Ureter (tissue), 1 donor: ENCODE measurements at regions not wholly inside any gene's neighbourhood (a gene's known extent, or its start where the extent isn't known, plus 50 kb on each side); places are given as distances from the start of the nearest gene placed in this dataset.

Experiments
- DNase-seq: peaks from one replicate; pipeline ENCODE4 v3.0.0-alpha.2; 2020; ENCODE audit warnings: low spot score
- donor health status: DM: yes; HTN: yes; CAD: no.

DNA sequence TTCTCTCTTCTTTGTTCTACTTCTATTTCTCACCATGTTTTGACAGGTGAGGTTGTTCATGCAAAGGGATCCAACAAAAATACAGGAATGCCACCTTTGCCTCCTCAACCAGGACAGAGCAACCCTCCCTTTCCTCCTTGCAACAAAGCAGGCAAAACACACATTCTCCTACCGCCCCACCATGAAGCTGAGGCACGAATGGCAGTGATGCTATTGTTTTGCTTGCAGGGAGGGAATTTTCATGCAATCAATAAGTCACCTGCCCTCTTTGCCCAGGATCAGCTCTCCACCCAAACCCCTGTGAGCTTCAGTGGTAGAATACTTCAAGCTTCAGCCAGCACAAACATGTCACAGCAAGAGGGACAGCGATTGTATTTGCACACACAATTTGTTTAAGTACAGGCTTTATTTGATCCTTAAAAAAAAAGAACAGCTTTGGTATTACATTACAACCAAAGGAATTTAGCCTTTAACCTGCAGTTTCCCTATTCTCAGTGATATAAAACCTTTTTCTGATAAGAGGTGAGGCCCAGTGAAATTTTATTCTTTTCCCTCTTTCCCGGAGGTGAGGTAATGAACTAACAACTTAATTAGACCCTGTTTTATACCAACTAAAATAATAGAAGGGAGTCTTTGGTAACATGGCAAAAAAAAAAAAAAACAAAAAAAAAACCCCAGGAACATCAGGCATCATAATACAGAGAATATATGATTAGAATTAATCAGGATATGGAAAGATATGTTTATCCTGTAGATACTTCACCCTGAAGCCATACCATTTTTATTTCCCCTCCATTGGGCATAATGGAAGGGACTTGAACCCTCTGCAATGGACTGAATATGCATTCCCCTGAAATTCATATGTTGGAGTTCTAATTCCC is 87.0 kb upstream of the EEA1 start:
- DNase-seq = peak; percentile 62

DNA sequence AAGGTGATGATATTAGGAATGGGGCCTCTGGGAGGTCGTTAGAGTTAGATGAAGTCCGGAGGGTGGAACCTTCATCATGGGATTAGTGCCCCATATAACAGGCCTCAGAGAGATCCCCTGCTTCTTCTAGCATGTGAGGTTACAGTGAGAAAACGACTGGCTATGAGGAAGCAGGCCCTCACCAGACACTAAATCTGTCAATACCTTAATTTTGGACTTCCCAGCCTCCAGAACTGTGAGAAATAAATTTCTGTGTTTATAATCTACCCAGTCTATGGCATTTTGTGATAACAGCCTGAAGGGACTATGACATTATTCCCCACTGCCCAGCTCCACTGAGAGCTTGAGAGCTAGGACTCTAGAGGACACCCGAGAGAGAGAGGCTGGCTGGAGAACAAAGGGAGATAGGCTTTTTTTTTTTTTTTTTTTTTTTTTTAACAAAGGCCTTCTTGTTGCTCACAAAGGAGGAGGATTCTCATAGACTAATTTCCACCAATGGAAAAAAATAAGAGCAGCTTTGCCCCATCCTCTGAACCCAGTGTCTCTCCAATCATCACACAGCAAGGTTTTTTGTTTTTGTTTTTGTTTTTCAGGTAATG is 87.8 kb upstream of the EEA1 start:
- DNase-seq = no peak

GRCh38 chr12:93018610-93019009 is 89.5 kb upstream of the EEA1 start:
- no peak for DNase-seq

DNA sequence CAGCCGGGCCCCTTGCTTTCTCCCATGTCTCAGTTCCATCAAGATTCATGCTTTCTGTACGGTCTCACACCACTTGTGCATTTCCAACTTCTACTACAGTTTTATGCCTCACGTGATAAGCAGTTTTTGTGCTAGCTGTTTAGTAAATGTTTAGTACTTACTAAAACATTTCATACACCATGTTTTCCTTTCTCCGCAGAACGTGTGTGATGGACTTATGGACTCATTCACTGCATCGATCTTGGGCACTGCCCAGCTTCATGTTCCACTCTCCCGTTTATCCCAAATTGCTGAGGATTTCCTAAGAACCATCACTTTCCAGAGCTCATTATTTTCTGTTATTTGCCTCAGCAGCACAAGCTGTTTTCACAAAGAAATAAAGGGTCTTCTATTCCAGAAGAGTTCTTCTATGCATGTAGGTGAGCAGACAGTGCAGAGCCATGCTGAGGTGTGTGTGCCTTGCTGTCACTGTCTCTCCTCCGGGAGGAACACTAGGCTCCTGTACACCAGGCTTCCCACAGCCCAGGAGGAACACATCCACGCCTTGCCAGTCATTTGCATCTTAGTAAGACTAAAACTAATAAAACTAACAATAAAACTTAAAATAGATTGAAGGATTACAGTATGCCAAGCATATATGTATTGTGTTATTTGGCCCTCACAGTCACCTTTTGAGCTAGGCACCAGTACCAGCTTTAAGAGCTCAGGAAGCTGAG is 90.3 kb upstream of the EEA1 start:
- DNase-seq = no peak

DNA sequence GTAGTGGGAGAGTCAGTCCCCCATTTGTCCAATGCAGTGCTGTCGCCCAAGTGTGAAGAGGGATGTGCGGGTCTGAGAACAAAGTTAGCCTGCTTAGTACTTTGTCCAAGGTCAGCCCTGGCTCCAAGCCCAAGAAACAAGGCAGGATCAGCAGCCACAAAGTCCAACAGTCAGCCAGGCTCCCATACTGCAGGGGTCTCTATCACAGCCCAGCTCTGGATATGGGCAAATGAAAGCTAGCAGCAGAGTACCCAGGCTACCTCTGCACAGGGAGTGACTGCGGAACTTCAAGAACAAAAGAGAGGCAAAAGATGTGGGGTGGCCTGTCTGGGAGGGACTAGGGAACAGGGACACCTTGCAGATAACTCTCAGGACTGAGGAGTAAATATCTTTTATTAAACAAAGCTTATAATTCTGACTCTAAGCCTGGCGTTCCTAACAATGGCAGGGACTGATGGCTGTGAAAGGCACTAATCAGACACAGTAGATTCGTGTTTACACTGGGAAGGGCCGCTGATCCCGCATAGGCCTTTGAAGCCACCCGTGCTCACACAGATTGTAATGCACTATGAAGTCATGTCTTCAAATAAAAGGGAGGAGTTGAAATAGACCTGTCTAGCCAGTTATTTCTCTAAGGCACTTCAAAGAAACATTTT is 91.0 kb upstream of the EEA1 start:
- DNase-seq = peak; percentile 56

- no peak for DNase-seq
Observed at GRCh38 chr12:93020631-93021597, 91.8 kb upstream of the EEA1 start.

GRCh38 chr12:93022603-93023340 is 93.7 kb upstream of the EEA1 start:
- no peak for DNase-seq

- DNase-seq = no peak
Observed at GRCh38 chr12:93025145-93026103, 96.3 kb upstream of the EEA1 start.

GRCh38 chr12:93027041-93027440 is 97.9 kb upstream of the EEA1 start:
- DNase-seq = no peak

- DNase-seq = no peak
Observed at GRCh38 chr12:93029091-93029490, 100.0 kb upstream of the EEA1 start.

GRCh38 chr12:93031028-93031427 is 101.9 kb upstream of the EEA1 start:
- no peak for DNase-seq

DNA sequence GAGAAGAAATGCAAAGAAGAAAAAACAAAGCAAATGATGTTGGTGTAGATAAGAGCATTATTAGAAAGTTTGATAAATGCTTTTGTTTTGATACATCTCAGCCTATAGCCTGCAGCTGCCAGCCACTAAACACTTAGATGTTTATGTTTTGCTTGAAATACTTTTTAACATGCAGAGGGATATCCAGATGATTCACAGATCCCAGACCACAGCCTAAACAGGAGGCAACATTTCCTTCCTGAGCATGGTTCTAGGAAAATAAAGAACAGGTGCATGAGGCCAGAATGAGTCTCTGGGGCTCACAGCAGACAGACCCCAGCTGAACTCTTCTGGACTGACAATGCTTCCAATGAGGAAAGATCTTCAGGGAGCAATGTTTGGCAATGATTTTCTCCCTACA is 103.7 kb upstream of the EEA1 start:
- no peak for DNase-seq

DNA sequence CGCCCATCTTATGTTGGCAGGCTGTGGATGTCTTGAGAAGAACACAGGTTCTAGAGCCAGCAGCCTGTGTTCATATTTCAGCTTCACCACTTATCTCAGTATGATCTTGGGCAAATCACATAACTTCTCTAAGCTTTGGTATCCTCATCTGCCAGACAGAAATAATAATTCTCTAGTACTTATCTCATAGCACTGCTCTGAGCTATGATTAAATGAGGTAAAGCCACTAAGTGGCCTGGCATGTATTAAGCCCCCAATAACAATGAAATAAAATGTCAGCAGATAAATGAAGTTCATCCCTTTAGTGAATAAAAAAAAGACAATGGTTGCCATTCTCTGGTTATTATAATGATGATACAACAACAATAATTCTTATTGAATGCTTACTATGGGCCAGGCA is 104.9 kb upstream of the EEA1 start:
- no peak for DNase-seq

DNA sequence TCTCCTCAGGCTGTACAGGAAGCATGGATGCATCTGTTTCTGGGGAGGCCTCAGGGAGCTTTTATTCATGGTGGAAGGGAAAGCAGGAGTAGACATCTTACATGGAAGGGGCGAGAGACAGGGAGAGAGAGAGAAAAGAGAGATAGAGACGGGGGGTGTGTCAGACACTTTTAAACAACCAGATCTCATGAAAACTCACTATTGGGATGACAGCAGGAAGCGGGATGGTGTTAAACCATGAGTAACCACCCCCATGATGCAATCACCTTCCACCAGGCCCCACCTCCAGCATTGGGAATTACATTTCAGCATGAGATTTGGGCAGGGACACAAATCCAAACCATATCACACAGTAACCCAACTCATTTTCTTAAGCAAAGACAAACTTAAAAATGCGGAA is 110.0 kb upstream of the EEA1 start:
- no peak for DNase-seq

- DNase-seq = no peak
Observed at GRCh38 chr12:93039930-93040329, 110.8 kb upstream of the EEA1 start.

DNA sequence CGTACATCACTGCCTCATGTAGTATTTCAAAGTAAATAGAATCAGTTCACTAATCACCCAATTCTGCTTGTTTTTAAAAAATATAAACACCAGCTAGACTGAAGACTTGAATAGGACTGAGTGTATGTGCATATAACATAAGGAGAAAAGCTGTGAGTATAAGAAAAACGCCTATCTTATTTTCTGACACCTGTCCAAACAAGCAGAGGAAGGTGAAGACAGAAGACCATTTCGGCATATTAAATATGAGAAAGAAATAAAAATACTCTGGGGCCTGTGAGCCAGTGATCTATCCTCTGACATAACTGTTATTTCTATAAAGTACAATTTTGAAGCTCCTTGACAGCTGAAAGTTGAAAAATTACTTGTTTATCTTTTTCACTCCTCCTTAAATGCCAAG is 111.3 kb upstream of the EEA1 start:
- DNase-seq = no peak

DNA sequence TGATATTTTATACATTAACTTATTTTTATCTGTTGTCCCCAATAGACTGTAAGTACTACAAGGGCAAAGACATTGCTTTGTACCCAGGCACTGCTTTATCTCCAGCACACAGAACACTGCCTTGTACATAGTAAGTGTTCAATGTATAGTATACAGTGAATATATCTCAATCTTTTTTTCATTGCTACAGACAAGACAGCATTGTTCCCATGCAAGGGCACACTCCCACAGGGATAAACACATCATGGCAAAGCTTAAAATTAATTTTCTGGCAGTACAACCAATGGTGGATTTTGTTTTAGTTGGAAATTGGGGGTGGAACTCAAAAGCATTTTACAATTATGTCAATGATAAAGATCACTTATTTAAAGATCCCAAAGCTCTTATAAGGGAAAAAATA is 112.3 kb upstream of the EEA1 start:
- no peak for DNase-seq

DNA sequence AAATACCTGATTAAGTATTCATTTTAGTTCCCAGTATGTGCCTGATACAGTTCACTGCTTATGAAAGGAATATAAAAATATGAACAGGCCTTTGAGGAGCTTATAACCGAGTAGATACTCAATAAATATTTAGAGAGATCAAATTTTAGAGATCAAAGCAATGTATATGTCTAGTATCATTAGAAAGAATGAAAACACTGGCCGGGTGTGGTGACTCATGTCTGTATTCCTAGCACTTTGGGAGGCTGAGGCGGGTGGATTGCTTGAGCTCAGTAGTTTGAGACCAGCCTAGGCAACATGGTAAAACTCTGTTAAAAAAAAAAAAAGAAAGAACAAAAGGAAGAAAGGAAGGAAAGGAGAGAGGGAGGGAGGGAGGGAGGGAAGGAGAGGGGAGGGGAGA is 113.2 kb upstream of the EEA1 start:
- no peak for DNase-seq

DNA sequence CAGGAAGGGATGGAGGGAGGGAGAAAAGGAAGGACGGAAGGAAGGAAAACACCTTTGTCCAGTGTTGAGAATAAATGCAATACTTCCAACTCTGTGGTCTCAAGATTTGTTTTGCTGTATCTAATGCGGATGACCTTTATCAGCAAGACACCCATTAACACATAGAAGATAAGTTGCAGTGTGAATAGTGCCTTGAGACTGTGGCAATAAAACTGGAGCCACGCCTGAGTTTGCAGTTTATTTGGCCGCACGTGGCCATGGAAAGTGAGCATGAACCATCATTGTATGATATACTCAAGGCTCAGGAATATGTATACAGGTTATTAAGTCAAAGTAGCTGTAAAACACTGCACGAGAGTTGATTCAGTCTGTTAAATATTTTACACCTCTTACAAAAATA is 113.6 kb upstream of the EEA1 start:
- no peak for DNase-seq
